Myocyte (in vitro differentiated cells): ENCODE measurements at regions not wholly inside any gene's neighbourhood (a gene's known extent, or its start where the extent isn't known, plus 50 kb on each side); places are given as distances from the start of the nearest gene placed in this dataset.

Source experiments
- DNase-seq: peaks from one replicate; pipeline ENCODE4 v3.0.0-alpha.2; 2012; ENCODE audit warnings: low read depth

DNA sequence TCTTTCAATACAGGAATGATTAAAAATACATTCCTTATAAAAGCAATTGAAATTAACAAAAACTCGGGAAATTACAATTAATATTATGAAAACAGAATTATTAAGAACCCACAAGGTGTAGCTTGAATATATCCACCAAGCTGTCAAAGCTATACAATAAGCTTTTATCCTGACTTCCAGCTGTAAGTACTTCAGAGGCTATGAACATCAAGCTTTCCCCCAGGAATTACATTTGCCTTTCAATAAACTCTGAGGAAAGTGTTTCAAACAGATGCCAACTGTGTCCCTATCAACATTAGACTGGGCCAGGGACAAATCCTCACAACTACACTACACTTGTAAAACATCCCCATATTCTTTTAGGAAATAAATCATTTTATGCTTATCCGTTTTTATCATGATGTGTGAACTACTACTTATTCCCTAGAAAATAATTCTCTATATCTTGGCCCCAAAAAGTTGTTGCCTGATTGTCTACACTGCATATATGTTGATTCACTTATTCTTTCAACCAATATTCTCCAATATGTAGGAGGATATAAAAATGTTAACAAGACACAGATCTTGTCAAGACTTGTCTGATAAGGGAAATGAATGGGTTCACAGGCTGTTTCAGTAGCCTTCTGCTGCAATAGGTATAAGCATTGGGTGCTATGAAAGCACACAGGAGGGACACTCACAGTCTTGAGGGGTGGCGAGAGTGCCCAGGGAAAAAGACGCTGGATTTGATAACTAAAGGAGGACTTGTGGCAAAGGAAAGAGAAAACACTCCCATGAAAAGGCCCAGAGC lies 494.1 kb downstream of the CENPC start:
- DNase-seq, result no peak

DNA sequence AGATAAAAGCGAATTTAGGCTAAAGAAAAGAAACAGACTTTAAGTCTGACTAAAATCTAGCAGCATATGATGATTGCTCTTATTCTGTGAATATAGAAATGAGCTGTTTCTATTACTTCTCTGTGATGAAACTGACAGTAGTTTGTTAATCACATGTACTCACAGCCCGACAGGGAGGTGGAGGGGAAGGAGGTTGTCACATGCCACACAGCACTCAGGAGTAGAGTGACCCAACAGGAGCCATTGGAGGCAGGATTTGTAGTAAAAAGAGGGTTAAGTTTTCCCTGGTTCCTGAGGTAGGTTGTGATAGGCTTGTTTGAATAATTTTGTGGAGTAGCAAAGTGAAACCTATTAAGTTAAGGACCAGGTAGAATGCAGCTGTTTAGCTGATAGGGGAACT lies 495.9 kb downstream of the CENPC start:
- no peak for DNase-seq

GRCh38 chr4:67048530-67048929 lies 496.8 kb downstream of the CENPC start:
- no peak for DNase-seq

GRCh38 chr4:67040315-67040714 lies 505.0 kb downstream of the CENPC start:
- no peak for DNase-seq

- DNase-seq, result no peak
Observed at GRCh38 chr4:67038228-67038566, 507.1 kb downstream of the CENPC start.

DNA sequence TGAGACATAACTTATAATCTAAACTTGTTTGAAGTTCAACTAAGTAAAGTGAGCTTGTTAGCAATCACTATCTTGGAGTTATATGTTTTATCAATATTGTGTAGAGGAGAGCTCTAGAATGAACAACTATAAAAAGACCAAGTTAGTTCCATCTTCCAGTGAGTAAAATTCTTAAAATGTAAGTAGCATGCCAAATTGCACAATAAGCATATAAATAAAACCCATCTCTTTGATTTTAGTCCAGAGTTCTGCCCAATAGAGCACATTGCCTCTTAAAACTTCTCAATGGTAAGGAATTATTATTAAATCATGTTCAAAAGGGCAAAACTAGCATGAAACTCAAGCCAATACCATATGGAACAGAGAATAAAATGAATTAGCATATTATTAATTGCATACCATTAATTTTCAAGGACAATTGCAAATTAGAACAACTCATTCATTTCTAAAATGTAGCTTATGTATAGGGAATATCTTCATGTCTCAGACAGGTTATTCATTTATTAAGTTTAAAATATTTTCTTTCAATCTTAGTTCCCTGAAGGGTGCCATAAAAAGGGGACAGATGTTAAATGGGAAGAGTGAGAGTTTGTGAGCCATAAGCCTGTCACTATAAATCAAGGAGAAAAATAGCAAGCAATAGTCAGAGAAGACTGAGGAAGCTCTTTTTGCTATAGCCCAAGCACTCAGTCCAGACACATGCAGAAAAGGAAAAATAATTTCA lies 507.6 kb downstream of the CENPC start:
- no peak for DNase-seq

DNA sequence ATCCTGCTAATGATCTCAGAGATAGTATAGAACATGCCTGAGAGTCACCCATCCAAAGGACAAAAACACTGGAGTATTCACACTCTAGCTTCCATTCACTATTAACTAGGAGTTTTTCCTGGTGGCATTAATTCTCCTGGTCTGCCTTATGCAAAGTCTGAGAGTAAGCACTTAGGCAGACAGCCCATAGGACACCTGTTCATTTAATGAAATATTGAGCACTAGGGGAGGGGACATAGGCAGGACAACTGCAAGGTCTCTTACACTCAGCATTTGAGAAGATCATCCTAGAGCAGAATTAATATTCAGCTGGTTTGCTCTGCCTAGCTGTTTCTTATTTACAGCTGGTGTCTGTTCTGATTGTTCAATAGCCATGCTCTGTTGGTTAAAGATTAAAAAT lies 508.5 kb downstream of the CENPC start:
- peak; percentile 81 for DNase-seq

DNA sequence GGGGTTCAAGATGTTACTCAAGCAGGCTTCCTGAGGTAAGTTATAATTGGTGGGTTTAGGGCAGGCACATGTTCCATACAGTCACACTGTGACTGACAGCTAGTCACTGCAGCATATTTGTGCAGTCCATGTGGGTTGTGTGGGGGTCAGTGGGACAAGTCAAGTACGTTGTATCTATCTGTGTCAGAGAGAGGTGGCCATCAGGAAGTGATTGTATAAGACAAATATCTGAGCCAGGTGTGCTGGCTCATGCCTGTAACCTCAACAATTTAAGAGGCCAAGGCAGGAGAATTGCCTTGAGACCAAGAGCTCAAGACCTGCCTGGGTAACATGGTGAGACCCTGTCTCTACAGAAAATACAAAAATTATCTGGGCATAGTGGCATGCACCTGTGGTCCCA lies 509.3 kb downstream of the CENPC start:
- peak; percentile 67 for DNase-seq

- DNase-seq, result peak; percentile 95
Observed at GRCh38 chr4:67035501-67035900, 509.8 kb downstream of the CENPC start.

DNA sequence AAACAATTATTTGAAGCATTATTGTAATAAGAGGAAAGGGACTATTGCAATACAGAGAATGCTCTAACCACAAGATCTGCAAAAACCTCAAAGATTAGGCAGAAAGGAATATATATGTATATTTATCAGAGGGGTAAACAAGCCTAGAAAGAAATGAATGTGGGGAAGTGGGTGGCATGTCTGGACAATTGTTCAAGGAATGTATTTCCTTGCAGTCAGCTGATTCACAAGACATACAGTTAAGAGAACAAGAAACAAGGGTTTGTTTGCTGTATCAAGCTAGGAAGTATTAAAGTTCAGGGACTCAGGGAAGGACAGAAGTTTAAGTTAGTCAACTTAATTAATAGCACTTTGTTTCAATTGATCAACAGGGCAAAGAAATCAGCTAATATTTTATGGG lies 514.7 kb downstream of the CENPC start:
- no peak for DNase-seq

GRCh38 chr4:67020438-67020797 lies 524.9 kb downstream of the CENPC start:
- peak; percentile 71 for DNase-seq

DNA sequence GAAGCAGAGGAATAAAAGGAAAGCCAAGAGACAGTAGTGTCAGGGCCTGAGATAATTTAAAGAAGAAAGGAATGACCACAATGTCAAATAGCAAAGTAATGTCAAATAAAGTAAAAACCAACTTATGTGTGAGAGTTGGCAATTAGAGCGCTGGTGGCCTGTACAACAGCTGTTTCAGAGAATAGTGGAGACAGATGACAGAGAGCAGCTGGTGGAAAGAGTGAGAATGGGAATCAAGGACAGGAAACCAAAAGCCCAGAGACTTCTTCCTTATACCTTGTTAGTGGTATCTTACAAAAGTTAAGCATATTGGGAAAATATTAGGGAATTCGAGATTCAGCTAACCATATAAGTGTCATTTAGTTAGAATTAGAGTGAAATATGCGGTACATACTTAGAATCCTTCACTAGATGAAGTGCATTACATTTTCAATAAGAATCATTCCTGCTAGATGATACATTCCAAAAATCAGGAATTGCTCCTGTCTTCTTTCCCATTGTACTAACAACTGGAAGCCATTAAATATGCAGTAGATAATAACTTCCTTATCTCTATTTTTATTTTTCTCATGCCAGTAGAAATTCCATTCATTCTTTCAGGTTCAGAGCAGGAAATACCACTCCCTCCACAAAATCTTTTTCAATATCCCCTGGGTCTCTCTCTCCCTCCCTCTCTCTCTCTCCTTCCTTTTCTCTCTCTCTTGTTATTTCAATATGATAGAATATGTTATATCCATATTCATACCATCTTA lies 525.4 kb downstream of the CENPC start:
- DNase-seq, result peak; percentile 94

DNA sequence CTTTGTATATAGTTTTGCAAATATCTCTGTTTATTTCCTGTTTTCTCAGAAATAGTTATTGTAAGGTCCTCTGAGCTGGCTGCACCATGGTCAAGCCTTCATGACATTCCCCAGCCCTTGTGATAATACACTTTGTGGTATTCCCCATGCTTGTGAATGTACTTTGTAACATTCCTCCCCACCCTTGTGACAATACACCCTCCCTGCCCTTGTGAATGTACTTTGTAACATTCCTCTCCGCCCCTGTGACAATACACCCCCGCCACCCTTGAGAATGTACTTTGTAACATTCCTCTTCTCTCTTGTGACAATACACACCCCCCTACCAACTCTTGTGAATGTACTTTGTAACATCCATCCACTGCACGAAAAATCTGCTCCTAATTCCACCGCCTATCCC lies 530.7 kb downstream of the CENPC start:
- no peak for DNase-seq

GRCh38 chr4:67006791-67007190 lies 538.5 kb downstream of the CENPC start:
- no peak for DNase-seq

DNA sequence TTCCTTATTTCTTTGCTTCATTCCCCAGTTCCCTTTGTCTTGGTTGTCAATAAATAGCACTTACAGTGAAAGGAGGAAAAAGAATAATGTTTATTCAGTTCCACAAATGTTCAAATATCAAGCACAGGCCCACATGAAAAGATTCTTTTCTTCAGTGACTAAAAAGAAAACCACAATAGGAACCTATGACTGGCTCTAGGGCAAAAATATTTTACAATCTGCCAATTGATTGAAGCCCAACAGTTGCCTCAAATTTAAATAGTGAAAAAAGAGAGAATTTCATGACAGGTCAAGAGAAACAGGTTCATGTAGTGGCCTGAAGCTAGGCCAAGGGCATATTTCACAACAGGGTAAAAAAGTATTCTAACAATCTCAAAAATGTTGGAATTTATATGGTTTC lies 553.8 kb downstream of the CENPC start:
- DNase-seq, result peak; percentile 25

- DNase-seq, result no peak
Observed at GRCh38 chr4:66974665-66975064, 570.6 kb downstream of the CENPC start.

GRCh38 chr4:66972087-66972486 lies 573.2 kb downstream of the CENPC start:
- no peak for DNase-seq

DNA sequence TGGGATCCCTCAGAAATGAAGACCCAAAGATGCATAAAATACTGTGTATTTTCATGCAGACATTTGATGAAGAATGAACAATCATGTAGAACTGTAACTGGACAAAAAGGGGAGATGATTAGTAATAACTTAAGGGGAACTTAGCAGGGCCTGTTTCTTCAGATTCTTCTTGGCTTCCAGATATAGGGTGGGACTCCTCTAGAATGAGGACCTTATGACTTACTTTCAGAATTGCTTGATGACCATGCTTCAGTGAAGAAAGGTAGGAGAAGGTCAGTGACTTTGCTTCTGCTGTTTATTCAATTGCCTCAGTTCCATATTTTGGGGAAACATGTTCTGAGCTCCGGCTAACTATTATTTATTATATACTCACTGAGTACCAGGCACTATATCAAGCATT lies 580.8 kb downstream of the CENPC start:
- no peak for DNase-seq

DNA sequence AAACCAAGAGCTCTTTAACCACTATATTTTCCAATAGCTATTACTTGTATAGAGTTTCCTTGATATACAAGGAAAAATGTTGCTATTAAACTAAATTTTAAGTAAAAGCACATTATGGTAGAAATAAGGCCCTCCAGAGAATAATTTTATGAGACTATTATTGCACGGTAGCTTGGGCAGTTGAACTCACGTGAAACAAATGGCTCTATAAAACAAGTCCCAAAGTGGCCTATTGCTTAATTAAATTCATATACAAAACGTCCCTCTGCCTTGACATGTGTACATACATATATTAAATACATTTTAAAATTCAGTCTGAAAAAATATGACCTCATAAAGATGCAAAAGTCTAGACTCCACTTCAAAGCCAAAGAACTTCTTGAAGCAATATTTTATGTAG lies 582.2 kb downstream of the CENPC start:
- no peak for DNase-seq

DNA sequence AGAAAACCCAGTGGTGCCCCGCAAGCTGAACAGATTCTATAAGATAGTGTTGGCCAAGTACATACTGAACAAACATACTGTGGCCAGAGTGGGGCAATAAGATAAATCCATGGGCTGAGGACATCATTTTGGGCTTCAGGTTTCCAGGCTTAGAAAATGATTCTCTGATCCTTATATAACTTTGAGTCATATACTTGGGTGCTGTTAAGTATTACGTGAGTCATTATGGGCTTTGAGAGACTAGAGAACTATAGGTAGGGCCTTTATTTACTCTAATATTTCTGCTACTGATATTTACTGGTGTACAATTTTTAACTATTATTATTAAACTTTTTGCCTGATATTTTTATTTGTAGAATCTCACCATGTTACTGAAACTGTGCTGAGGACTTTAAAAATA lies 586.1 kb downstream of the CENPC start:
- DNase-seq, result peak; percentile 20

DNA sequence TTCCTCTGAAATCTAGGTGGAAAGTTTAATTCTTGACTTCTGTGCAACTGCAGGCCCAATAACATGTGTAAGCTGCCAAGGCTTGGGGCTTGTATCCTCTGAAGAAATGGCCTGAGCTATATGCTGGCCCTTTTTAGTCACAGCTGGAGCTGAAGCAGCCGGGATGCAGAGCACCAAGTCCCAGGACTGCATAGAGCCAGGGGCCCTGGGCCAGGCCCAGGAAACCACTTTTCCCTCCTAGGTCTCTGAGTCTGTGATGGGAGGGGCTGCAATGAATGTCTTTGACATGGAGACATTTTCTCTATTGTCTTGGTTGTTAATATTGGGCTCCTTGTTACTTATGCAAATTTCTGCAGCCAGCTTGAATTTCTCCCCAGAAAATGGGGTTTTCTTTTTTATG lies 588.5 kb downstream of the CENPC start:
- DNase-seq, result no peak

GRCh38 chr4:66956426-66956825 lies 588.9 kb downstream of the CENPC start:
- no peak for DNase-seq
